ENCODE measurements at regions not wholly inside any gene's neighbourhood (a gene's known extent, or its start where the extent isn't known, plus 50 kb on each side); places are given as distances from the start of the nearest gene placed in this dataset.

- TF ChIP-seq CTCF (IDR thresholded peaks at IDR 0.05) = no peak
- ATAC-seq (ENCODE audit: low FRiP score) (no peak), DNase-seq (ENCODE audit: low spot score) (no peak)
Observed at GRCh38 chr16:5377280-5377898, 279.8 kb upstream of the EEF2KMT start.

- ATAC-seq (ENCODE audit: low FRiP score) = no peak
- no peak for DNase-seq (ENCODE audit: low spot score)
- no peak for TF ChIP-seq CTCF (IDR thresholded peaks at IDR 0.05)
Observed at GRCh38 chr16:5374184-5374583, 276.6 kb upstream of the EEF2KMT start.

- DNase-seq (ENCODE audit: low spot score) (no peak), ATAC-seq (ENCODE audit: low FRiP score) (no peak)
- no peak for TF ChIP-seq CTCF (IDR thresholded peaks at IDR 0.05)
Observed at GRCh38 chr16:5367951-5368350, 270.4 kb upstream of the EEF2KMT start.

GRCh38 chr16:5366126-5366525 is 268.5 kb upstream of the EEF2KMT start:
- TF ChIP-seq CTCF (IDR thresholded peaks at IDR 0.05) = no peak
- no peak for DNase-seq (ENCODE audit: low spot score)
- ATAC-seq (ENCODE audit: low FRiP score) = no peak

- no peak for ATAC-seq (ENCODE audit: low FRiP score)
- no peak for TF ChIP-seq CTCF (IDR thresholded peaks at IDR 0.05)
- no peak for DNase-seq (ENCODE audit: low spot score)
Observed at GRCh38 chr16:5364186-5364585, 266.6 kb upstream of the EEF2KMT start.

- ATAC-seq (ENCODE audit: low FRiP score) = peak; percentile 43
- no peak for TF ChIP-seq CTCF (IDR thresholded peaks at IDR 0.05)
- no peak for DNase-seq (ENCODE audit: low spot score)
Observed at GRCh38 chr16:5361322-5361721, 263.7 kb upstream of the EEF2KMT start.

- ATAC-seq (ENCODE audit: low FRiP score) = no peak
- DNase-seq (ENCODE audit: low spot score) = no peak
- TF ChIP-seq CTCF (IDR thresholded peaks at IDR 0.05) = no peak
Observed at GRCh38 chr16:5354645-5355044, 257.1 kb upstream of the EEF2KMT start.
